CD1c-positive myeloid dendritic cell (primary cell): ENCODE measurements at regions not wholly inside any gene's neighbourhood (a gene's known extent, or its start where the extent isn't known, plus 50 kb on each side); places are given as distances from the start of the nearest gene placed in this dataset.

Source experiments
- DNase-seq: peaks from one replicate; pipeline ENCODE4 v3.0.0-alpha.2; 2016; ENCODE audit errors: extremely low spot score

DNA sequence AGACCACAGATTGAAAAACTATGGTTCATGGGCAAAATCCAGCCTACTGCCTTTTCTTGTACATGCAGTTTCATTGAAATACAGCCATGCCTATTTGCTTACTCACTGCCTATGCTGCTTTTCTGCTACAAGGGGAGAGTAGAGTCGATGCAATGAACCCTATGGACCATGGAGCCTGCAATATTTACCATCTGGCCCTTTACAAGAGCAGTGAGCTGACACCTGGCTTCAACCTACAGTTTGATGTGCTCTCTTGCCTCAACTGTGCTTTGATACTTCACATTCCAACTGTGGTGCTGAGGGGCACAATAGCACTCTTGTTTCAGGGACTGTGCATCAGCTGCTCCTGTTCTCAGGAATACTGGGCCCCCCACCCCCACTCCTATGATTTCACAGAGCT is 239.5 kb upstream of the SORL1-AS1 start:
- DNase-seq = no peak

DNA sequence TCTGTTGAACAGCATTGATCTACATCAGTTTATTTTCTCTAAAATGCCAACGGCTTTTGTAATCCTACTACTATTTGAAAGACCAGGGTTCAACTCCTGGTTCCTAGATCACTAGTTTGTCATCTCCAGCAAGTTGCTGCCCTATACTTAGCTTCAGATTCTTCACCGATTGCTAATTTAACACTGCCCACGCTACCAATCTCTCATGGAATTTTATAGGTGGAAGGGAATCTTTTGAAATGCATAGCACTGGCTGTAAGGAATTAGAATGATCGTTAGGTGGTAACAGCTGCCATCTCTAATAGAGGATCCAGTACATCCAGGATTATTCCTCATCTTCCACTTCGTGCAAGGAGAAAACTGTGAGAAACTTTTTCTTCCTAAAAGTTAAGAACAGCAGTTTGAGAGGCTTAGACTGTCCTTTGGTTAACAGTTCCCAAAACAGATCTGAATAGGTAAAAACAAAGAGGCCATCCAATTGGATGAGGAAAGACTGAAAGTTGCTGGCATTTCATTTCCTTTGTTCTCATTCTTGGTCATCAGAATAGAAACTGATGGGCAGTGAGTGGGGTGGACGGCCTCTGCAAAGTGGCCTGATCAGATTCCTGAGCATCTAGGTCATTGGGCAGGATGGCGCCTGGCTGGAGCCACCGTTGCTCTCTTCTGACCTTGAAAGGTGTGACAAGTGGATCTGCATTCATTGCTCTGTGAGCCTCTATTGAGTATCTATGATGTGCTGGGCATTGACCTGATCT is 236.3 kb upstream of the SORL1-AS1 start:
- no peak for DNase-seq

DNA sequence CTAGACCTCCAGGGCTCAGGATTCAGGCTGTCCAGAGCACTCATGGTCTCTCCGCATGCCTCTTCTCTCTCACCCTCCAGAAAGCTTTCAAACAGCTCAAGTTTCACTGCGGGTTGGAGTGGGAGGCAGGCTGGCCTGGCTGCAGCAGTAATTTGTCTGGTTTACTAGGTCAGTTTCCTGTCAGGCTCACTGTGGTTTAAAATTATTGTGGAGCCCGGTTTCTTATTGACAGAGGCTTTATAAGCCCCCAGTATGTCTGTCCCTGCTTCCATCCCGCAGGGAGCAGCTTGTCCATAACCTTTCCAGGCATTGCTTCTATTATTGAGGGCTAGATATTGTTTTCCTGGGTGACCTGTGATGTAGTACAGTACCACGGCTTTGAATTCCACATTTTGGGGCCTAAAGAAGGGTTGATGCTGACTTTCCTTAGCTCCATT is 235.3 kb upstream of the SORL1-AS1 start:
- DNase-seq = no peak

DNA sequence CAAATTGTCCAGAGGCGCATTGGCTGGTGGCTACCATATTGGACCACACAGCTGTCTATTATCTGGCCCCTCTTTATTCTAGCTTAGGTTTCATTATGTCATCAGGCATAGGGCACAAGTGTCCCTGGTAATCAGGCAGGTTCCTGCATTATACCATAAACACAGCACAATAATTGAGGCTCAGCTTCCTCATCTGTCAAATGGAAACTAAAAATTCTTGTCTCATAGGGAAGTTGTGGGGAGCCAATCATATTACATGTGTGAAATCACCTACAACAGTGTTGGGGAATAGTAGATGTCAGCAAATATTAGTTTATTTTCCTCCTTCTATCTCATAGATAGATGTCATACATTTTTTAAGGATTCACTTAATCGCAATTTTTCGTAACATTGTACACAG is 231.0 kb upstream of the SORL1-AS1 start:
- DNase-seq = peak; percentile 31
